ENCODE measurements at regions not wholly inside any gene's neighbourhood (a gene's known extent, or its start where the extent isn't known, plus 50 kb on each side); places are given as distances from the start of the nearest gene placed in this dataset.
"Not testable (repeated sequence)": the region's sequence is repeated elsewhere in the genome, so short reads cannot be mapped to it uniquely, and the experiment has no call there.

- DNase-seq: no peak
Measured at GRCh38 chr7:131959106-131959812, 402.8 kb upstream of the PODXL start.

- no peak for DNase-seq
Measured at GRCh38 chr7:131957338-131958020, 401.1 kb upstream of the PODXL start.

- no peak for DNase-seq
Measured at GRCh38 chr7:131956864-131957263, 400.4 kb upstream of the PODXL start.

- no peak for DNase-seq
Measured at GRCh38 chr7:131955679-131956078, 399.3 kb upstream of the PODXL start.

GRCh38 chr7:131953184-131953583 is 396.8 kb upstream of the PODXL start:
- DNase-seq: no peak

- DNase-seq: no peak
Measured at GRCh38 chr7:131952365-131952764, 395.9 kb upstream of the PODXL start.

GRCh38 chr7:131950758-131951157 is 394.3 kb upstream of the PODXL start:
- no peak for DNase-seq

GRCh38 chr7:131949659-131950058 is 393.2 kb upstream of the PODXL start:
- DNase-seq: no peak

GRCh38 chr7:131948434-131949053 is 392.1 kb upstream of the PODXL start:
- DNase-seq: no peak

- DNase-seq: no peak
Measured at GRCh38 chr7:131947661-131948060, 391.2 kb upstream of the PODXL start.

- no peak for DNase-seq
Measured at GRCh38 chr7:131945957-131946544, 389.6 kb upstream of the PODXL start.

- no peak for DNase-seq
Measured at GRCh38 chr7:131945313-131945911, 389.0 kb upstream of the PODXL start.

- no peak for DNase-seq
Measured at GRCh38 chr7:131944556-131945069, 388.2 kb upstream of the PODXL start.

- no peak for DNase-seq
Measured at GRCh38 chr7:131943646-131944045, 387.2 kb upstream of the PODXL start.

- DNase-seq: no peak
Measured at GRCh38 chr7:131943211-131943610, 386.8 kb upstream of the PODXL start.

GRCh38 chr7:131942287-131943150 is 386.1 kb upstream of the PODXL start:
- DNase-seq: no peak

- no peak for DNase-seq
Measured at GRCh38 chr7:131941291-131941690, 384.9 kb upstream of the PODXL start.

- DNase-seq: no peak
Measured at GRCh38 chr7:131940621-131941165, 384.3 kb upstream of the PODXL start.

- DNase-seq: not testable (repeated sequence)
Measured at GRCh38 chr7:131938788-131939187, 382.4 kb upstream of the PODXL start.

GRCh38 chr7:131937868-131938267 is 381.4 kb upstream of the PODXL start:
- DNase-seq: no peak

GRCh38 chr7:131935180-131935579 is 378.8 kb upstream of the PODXL start:
- DNase-seq: no peak

- DNase-seq: no peak
Measured at GRCh38 chr7:131934452-131934851, 378.0 kb upstream of the PODXL start.
